Fibroblast of skin of left quadriceps (primary cell): ENCODE measurements at regions not wholly inside any gene's neighbourhood (a gene's known extent, or its start where the extent isn't known, plus 50 kb on each side); places are given as distances from the start of the nearest gene placed in this dataset.

Experiments used
- DNase-seq, 2 experiments: peaks; one replicate each; pipeline ENCODE4 v3.0.0-alpha.2; 2013; ENCODE audit warnings: low read depth in 2 of 2

DNA sequence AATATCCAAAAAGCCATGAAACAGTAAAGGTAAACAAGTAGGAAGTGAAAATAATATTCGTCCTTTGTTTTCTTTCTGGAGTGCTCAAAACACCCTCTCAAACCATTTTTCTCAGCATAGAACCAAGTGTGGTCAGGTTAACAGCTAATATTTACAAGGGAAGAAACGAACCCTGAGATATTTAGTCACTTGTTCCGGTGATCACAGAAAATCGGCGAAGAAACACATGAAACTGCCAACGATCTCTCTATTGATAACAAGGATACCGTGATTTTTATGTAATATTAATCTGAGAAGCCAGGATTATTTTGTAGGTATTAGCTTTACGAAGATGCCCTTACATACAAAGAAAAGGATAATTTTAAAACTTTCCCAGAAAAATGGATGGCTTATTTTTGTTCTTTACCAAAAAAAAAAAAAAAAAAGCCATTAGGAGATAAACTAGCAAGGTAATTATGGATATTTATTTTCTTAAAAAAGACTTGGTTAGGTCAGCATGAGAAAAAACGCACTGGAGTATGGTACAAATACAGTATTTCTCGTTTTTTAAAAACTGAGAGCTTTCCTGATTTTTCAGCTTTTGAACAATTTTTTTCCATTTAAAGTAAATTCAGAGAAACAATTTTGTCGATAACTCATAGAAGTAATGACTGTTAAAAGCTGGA lies 107.3 kb upstream of the HNRNPU start:
- DNase-seq = no peak

DNA sequence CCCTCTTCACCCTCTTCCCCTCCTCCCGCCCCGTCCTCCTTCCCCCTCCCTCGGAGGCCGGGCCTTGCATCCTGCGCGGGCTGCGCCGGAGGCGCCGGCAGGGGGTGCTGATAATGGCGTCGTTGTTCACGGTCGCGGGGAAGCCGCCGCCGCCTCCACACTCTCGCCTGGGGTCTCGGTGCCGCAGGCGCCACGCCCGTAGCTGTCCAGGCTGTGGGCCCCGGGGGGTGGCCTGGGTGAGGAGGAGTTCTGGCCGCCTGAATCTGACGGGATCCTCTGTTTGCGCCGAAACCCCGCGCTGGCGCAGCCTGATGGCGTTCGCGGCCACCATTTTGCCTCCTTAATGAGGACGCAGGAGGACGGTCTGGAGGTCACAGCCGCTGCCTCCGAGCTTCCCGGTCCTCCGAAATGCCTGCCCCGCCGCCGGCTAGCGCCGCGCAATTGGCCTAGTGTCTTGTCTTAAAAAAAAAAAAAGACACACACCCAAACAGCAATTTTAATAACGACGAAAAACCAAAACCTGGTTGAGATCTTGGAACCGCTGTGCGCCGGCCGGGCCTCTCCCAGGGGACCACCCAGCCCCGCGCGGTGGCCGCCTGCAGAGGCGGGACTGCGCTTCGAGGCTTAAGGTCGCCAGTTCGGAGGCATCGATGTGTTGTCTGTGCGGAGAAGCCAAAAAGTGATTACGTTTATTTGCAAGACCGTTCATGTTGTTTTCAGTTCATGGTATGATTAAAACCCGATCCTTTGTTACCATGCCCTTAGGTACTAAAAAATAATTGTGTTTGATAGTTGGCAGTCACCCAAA lies 106.6 kb upstream of the HNRNPU start:
- DNase-seq = peak; percentile 95 to 96

DNA sequence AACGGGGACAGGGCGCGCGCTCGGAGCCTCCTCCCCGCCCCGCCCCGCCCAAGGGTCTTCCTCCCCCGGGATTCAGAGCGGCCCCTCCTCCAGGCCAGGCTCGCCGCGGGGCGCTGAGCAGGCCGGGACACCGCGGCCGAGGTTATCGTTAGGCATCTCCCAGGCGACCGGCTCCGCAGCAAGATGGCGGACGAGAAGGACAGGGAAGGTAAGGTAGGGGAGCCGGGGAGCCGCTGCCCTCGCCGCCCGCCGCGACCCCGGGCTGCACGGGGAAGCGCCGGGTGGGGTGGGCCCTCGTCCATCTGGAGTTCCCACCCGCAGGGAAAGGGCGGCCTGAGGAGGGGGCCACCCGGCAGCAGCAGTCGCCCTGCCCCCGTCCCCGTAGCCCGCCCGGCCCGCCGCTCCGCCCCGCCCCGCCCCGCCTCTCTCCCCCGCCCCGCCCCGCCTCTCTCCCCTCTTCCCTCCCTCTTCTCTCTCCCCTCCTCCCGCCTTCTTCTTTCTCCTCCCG lies 105.9 kb upstream of the HNRNPU start:
- DNase-seq = peak; percentile 50 to 54

DNA sequence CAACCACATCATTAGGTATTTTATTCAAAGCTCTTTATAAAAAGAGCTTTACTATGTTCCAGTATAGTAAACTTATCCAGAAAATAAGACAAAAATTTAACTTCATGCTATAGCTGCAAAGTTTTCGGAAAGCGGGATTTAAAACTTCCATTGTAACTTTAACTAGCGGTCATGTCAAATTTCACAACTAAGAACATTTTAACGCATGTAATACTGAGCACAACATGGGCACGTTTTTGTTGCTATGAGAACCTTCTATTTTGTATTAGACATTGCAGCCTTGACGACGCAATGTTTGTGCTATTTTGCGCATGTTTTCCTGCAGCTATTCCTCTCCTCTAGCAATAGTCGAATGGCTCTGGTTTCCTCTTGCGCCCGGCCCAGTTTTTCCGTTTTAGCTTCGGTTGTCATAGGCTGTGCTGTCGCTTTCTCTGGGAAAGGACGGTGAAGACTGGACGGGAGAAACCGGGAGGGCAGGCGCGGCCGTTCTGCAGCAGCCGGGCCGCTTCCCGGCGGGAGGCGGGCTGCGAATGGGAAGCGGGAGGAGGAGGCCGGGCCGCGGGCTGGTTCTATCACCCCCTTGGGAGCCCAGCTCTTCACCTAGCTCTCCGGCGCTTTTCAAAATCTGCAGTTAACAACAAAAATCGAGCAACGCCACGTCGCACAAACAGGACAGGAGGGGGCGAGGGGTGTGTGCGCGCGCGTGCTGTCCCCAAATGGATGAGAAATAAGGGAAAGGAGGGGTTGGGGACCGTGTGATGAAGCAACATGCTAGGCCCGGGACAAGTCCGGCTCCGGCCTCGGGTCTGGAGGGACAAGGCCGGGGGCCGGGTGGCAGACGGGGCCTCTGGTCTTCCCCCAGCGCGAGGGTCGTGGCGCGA lies 105.3 kb upstream of the HNRNPU start:
- peak; percentile 73 to 76 for DNase-seq

DNA sequence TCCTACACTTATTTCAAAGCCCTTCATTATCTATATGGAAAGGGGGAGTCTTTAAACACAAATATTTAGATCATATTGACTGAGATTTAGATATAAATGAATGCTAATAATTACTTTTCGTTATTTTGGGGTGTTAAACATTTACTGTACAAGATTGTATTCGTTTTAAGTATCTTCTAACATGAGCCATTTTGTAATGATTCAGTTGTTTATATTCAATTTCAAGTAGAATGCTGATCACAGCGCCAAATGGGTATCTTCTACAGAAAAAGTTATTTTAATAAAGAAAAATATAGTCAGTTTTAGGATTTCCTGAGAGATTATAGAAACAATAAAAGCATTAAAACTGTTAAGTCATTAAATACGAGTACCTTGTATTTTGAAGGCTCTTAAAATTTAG lies 104.5 kb upstream of the HNRNPU start:
- DNase-seq = no peak

DNA sequence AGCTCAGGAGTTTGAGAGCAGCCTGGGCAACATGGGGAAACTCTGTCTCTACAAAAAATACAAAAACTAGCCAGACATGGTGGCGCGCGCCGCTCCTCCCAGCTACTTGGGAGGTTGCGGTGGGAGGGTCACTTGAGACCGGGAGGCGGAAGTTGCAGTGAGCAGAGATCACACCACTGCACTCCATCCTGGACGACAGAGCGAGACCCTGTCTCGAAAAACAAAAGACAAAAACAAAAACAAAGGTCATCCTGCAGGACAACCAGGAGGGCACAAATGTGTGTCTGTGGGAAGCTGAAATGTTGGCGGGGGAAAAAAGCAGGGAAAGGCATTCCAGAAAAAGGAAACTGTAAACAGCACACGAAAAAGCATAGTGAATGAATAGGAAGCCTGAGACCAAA lies 104.1 kb upstream of the HNRNPU start:
- DNase-seq = no peak

DNA sequence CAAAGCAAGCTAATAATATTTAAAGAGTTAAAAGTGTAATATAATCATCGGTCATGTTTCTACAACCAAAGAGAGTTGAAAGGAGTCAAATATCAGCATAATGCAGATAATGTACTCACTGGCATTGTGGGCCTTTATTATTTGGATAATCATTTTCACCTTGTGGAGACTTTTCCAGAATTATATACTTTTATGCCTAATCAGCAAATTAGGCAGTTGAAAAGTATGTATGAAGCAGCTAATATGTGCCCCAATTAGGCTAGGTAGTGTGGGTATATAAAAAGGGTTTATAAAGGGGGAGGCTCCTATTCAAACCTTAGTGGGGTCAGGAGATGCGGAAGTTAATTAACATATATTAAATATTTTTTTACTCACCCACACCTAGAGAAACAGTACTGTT lies 102.8 kb upstream of the HNRNPU start:
- no peak for DNase-seq

DNA sequence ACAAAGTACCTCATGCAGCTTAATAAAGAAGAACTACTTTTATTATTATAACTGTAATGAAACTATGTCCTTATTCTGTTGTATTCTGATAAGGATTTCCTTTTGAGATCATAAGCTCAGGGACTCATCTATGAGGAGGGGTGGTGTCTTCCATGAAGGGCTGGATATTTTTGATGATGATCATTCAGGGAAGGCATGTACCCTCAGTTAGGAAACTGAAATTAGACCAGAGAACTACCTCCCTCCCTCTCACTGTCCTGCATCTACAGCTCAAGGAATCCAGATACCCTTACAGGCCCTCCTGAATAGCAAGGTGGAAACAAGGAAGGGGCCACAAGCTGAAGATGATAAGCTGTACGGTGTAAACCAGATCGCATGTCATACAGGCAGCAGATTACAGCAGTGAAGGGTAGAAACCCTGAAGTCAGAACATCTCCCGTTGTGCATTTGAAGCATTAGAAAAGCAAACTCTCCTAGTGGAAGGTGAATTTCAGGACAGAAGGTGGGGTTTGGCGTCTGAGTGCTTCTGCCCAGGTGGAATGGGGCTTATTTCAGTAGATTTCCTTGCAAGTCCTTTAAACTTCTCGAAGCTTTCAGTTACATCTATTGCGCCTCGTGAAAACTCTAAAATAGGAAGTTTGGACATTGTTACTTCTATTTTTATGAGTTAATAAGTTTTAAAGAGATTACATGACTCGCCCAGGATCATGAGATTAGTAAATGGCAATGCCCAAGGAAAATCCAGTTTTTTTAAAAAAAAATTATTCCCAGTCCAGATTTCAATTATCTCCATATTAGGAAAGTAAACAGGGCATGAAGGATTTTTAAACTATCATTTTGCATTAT lies 101.1 kb upstream of the HNRNPU start:
- no peak for DNase-seq

DNA sequence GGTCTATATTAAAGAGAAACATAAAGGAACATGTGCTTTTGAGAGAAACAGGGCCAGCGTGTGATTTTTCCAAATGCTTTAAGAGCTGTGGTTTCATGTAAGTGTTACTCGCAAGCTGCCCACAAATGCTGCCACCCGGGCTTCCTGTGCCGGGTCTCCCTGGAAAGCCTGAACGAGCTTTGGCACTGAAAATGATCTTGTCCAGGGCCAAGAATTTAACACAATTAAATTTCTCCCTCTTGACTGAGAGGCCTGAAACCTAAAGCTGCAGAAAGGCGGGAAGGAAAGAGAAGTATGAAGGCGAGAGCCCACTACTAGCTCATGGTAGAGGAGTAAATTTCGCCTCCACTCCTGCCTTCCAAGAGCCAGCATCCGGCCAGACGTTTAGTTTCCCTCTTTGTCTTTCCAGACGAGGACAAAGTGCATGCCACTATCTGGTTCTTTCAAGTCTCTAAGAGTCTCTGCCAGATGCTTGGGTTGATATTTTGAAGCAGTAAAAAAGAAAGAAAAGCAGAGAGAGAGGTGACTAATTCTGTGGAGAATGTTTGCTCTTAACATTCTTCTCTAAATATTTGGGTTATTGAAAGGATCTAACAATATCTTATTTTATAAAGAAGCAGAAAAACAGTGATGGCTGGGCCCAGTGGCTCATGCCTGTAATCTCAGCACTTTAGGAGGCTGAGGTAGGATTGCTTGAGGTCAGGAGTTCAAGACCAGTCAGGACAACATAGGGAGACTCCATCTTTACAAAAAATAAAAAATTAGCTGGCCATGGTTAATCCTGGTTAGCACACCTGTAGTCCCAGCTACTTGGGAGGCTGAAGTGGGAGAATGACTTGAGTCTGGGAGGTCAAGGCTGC lies 100.0 kb upstream of the HNRNPU start:
- peak; percentile 63 to 64 for DNase-seq

DNA sequence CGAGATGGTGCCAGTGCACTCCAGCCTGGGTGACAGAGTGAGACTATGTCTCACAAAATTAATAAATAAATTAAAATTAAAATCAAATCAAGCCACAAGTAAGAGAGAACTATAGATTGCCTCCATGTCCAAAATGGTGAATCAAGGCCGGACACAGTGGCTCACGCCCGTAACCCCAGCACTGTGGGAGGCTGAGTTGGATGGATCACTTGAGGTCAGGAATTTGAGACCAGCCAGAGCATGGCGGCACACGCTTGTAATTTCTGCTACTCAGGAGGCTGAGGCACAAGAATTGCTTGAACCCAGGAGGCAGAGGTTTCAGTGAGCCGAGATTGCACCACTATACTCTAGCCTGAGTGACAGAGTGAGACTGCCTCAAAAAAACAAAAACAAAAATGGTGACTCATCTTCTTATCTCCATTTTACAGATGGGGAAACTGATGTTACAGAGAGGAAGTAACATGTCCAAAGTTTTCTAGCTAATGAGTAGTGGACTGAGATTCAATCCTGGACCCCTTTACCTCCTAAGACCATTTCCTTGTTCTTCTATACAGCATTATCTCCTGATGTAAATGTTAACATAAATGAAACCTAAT lies 99.0 kb upstream of the HNRNPU start:
- no peak for DNase-seq

DNA sequence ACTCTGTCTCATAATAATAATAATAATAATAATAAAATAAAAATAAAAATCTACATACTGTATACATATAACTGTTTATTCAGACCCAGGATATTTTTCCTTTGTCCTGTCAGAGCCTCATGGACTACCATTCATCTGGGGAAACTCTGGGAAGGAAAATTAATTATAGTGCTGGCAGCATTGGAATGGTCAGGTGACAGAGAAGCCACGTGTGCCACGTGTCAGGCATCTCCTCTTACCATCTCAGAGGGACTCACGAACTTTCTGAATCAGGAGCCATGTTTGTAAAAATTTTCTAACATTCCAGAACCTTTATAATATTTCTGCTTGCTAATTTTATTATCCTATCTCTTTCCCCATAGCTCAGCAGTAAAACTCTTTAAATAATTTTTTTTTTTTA lies 97.8 kb upstream of the HNRNPU start:
- DNase-seq = no peak

DNA sequence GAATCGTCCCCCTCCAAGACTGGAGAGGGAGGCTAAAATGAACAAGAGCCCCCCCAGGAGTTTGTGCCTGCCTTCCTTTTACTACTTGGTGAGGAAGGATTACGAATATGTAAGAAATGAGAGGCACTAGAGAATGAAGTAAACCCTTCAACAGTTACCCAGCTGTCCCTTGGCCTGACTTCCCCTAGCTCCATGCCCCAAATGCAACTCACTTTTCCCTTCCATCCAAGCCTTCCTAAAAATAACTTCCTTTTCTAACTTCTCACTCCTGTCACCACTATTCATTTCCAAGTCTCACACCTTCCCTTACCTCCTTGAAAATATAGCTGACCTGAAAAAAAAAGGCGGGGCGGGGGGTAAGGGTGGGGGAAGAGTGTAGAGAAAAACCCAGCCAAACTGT lies 96.6 kb upstream of the HNRNPU start:
- no peak for DNase-seq

DNA sequence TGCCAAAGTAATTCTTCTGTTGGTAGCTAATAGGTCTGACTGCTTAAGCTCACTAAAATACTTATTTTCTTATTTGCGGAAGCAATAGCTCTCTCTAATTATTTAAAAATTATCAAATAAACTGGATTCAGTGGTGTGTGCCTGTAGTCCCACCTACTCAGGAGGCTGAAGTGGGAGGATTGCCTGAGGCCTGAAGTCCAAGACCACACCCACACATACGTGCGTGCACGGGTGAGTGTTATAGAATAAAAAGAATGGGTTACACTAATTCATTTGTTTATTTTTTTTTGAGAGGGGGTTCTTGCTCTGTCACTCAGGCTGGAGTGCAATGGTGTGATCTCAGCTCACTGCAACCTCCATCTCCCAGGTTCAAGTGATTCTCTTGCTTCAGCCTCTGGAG lies 94.2 kb upstream of the HNRNPU start:
- DNase-seq = no peak

DNA sequence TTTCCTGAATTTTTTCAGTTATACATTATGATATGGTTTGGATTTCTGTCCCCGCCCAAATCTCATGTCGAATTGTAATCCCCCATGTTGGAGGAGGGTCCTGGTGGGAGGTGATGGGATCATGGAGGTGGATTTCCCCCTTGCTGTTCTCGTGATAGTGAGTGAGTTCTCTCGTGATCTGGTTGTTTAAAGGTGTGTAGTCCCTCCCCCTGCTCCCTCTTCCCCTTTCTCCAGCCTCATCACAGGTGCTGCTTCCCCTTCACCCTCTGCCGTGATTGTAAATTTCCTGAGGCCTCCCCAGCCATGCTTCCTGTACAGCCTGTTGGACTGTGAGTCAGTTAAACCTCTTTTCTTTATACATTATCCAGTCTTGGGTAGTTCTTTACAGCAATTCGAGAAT lies 93.2 kb upstream of the HNRNPU start:
- no peak for DNase-seq

DNA sequence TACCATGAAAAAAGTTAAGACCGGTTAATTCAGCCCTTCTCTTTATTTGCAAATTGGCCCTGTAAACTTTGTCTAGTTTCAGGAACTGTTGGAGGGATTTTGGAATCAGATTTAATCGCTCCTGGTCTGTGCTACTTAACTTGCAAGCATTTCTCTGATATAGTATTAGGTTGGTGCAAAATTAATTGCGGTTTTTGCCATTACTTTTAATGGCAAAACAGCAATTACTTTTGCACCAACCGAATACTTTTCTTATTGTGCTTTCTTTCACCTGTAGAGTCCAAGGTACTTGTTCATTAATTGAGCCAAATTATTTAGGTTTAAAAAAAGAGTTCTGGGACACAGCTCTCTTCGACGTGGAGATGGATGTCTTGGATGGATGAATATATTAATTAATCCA lies 92.8 kb upstream of the HNRNPU start:
- DNase-seq = no peak

DNA sequence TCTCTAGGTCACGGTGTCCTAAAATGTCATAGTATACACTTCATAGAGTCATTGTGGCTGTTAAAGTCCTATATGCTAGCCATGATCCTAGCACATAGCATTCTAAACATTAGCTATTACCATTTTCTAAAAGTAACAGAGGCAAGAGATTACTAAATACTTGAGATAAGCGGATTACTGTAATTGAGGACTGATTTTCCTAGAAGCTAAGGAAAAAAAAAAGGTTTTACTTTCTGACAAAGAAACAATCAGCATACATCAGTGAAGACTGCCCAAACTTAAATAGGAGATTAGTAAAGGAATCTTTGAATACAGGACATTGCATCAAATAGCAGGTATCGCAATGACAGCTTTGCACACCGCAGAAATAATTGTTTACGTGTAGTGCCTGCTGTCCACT lies 91.3 kb upstream of the HNRNPU start:
- no peak for DNase-seq

DNA sequence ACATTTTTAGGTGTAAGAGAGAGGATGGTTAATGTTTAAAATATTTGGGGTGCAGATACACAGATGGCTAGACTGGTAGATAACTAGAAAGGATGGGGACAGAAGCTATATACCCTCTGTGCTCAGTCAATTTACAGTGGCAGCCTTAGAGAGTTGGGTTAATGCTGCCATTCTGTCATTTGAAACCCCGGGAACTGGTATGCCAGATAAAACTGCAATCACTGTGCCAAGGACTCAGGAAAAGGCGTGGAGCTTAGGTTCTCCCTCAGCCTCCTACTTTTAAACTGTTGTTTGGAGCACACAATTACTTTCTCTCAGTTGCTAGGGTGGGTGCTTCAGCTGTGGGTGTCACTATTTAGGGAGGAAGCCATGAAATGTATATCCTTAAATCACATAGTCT lies 90.0 kb upstream of the HNRNPU start:
- DNase-seq = no peak

DNA sequence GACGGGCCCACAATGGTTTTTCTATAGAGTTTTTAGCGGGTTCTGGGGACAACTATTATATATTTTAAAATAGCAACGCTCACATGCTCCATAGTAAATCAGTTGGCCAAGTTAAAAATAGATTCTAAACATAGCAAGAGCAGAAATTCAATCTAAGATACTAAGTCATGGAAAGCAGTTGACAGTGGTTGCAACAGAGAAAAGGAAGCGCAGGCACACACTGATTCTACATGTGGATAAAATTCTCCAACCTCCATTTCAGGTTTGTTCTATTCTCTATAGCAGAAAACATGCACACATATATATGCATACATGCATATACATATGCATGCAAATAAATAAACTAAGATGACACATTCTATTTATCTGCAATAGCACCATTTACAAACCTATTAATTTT lies 89.6 kb upstream of the HNRNPU start:
- no peak for DNase-seq

DNA sequence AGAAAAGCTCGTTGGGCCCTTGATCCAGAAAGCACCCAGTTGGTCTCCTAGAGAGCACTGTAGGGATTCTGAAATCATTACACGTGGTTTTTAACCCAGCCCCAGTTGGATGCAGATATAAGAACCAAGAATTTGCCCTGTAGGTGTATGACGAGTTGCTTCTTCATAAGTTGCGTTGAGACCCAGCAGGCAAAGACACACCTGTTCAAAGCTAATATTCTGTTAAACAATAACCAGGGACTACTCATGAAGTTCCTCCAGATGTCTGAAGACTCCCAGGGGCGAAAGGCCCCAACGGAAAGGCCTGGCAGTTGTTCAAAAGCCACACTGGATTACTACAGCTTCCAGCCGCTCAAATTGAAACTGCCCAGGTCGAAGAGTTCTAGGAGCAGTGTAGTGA lies 88.6 kb upstream of the HNRNPU start:
- no peak for DNase-seq

DNA sequence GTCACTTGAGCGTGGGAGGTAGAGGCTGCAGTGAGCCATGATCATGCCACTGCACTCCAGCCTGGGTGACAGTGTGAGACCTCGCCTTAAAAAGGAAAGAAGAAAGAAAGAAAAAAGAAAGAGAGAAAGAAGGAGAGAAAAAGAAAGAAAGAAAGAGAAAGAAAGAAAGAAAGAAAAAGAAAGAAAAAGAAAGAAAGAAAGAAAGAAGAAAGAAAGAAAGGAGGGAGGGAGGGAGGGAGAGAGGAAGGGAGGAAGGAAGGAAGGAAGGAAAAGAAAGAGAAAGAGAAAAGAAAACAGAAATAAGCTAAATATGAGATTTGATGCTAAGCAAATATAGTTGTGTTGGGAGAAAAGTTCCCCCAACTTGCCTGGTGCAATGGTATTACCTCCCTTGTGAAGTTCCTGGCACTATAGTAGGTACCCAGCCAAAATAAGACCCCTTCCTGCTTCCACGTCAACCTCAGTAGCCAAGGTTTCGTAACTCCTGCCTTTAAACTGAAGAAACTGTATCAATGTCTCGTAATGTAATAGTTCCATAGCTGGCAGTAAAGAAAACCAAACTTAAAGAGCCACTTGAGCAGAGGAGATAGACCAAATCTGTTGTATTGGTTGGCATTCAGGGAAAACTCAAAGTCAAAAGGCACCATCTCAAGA lies 88.1 kb upstream of the HNRNPU start:
- DNase-seq = no peak
